Inferior parietal cortex (tissue), 1 donor: ENCODE measurements at regions not wholly inside any gene's neighbourhood (a gene's known extent, or its start where the extent isn't known, plus 50 kb on each side); places are given as distances from the start of the nearest gene placed in this dataset.
"Not testable (repeated sequence)": the region's sequence is repeated elsewhere in the genome, so short reads cannot be mapped to it uniquely, and the experiment has no call there.

Source experiments
- DNase-seq: peaks from one replicate; pipeline ENCODE4 v3.0.0-alpha.2; 2016; ENCODE audit errors: extremely low spot score

GRCh38 chr7:128561116-128561722 lies 84.7 kb downstream of the METTL2B start:
- not testable (repeated sequence) for DNase-seq

- not testable (repeated sequence) for DNase-seq
Measured at GRCh38 chr7:128562795-128563194, 86.2 kb downstream of the METTL2B start.

GRCh38 chr7:128564123-128564700 lies 87.7 kb downstream of the METTL2B start:
- DNase-seq, result not testable (repeated sequence)

DNA sequence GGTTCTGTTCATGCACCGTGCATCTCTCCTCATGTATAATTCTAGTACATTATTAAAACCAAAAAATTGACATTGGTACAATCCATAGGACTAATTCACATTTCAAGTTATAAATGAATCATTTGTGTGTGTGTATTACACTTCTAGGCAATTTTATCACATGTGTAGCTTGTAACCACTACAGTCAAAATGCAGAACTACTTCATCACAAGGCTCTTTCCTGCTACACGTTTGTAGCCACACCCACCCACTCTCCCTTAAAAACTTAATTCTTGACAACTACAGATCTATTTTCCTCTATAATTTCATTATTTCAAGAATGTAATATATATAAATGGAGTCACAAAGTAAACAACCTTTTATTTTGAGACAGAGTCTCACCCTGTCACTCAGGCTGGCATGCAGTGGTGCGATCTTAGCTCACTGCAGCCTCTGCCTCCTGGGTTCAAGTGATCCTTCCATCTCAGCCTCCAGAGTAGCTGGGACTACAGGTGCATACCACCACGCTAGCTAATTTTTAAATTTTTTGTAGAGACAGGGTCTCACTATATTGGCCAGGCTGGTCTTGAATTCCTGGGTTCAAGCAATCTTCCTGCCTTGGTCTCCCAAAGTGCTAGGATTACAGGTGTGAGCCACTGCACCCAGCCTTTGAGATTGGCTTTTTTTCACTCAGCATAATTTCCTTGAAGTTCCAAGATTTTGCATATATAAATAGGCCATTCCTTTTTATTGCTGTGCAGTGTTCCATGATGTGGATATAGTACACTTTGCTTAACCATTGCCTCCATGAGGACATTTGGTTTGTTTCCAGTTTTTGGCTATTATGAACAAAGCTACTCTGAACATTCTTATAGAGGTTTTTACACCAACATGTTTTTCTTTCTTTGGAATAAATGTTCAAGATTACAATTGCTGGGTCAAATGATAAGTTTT lies 88.7 kb downstream of the METTL2B start:
- not testable (repeated sequence) for DNase-seq

DNA sequence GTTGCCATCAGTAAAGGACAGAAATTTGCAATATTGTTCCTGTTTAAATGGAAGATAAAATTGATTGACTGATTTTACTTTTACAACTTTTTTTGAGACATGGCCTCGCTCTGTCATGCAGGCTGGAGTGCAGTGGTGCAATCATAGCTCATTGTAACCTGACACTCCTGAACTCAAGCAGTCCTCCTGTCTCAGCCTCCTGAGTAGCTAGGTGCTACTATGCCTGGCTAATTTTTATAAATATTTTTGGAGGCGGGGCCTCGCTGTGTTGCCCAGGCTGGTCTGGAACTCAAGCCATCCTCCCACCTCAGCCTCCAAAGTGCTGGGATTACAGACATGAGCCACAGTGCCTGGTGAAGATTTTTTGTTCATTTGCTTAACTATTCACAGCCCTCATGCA lies 96.8 kb upstream of the GARIN1A start:
- DNase-seq, result not testable (repeated sequence)

DNA sequence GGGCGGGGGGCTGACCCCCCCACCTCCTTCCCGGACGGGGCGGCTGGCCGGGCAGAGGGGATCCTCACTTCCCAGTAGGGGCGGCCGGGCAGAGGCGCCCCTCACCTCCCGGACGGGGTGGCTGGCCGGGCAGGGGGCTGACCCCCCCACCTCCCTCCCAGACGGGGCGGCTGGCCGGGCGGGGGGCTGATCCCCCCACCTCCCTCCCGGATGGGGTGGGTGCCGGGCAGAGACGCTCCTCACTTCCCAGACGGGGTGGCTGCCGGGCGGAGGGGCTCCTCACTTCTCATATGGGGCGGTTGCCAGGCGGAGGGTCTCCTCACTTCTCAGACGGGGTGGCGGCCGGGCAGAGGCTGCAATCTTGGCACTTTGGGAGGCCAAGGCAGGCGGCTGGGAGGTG lies 95.1 kb upstream of the GARIN1A start:
- not testable (repeated sequence) for DNase-seq

GRCh38 chr7:128579843-128580242 lies 92.2 kb upstream of the GARIN1A start:
- DNase-seq, result not testable (repeated sequence)

DNA sequence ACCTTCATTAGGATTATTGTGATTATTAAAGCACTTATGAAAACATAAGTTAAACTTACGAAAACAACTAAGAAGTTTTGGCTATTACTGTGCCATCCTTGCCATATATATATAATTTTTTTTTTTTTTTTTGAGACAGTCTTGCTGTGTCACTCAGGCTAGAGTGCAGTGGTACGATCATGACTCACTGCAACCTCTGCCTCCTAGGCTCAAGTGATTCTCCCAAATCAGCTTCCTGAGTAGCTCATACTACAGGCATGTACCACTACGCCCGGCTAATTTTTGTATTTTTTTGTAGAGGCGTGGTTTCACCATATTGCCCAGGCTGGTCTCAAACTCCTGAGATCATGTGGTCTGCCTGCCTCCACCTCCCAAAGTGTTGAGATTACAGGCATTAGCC lies 91.0 kb upstream of the GARIN1A start:
- DNase-seq, result not testable (repeated sequence)

GRCh38 chr7:128581825-128582561 lies 90.1 kb upstream of the GARIN1A start:
- DNase-seq, result not testable (repeated sequence)

GRCh38 chr7:128586715-128587114 lies 85.4 kb upstream of the GARIN1A start:
- not testable (repeated sequence) for DNase-seq

- no peak for DNase-seq
Measured at GRCh38 chr7:128591705-128592104, 80.4 kb upstream of the GARIN1A start.

DNA sequence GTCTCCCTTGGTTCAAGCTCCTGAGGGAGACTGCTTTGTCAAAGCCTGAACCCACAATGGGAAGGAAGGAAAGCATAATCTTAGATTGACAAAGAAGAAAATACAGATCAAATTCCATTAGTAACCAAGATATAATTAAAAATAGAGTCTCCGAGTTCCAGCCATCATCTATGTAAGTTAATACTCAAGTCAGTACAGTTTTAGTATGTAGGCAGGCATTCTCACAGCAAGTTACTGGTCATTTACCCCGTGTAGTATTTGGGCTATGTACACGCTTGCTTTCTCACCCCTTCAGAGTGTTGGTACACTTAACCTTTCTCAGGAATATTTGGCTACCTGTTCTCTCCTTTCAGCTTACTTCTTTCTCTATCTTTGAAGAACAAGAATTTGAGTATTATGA lies 79.9 kb upstream of the GARIN1A start:
- DNase-seq, result not testable (repeated sequence)

GRCh38 chr7:128594061-128594460 lies 78.0 kb upstream of the GARIN1A start:
- DNase-seq, result not testable (repeated sequence)

DNA sequence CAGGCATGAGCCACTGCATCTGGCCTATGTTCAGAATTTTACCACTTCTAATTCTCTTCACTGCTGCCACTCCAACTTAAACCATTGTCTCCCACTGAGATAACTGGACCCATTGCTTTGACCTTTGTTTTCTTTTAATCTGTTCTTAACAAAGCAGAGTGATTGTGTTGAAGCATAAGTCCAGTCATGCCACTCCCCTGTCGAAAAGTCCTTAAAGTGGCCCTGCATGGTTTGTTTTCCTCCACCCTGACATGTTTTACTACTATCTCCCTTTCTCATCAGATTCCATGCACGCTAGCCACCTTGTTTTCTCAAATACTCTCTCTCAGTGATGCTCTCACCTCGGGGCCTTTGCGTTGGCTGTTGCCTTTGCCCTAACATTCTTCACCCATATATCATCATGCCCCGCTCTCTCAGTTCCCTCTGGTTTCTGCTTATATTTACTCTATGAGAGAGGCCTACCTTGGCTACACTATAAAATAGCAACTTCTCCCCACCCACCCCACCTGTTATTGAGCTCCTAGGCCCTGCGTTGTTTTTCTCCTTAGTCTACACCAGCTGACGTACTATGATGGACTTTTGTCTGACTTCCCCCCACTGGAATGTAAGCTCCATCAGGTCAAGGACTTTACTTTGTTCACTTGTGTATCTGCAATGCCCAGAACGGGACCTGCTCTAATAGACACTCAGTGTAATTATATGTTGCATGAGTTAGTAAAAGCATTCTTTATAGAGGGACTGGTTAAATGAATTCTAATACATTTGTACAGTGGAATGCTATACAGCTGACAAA lies 75.6 kb upstream of the GARIN1A start:
- DNase-seq, result not testable (repeated sequence)

DNA sequence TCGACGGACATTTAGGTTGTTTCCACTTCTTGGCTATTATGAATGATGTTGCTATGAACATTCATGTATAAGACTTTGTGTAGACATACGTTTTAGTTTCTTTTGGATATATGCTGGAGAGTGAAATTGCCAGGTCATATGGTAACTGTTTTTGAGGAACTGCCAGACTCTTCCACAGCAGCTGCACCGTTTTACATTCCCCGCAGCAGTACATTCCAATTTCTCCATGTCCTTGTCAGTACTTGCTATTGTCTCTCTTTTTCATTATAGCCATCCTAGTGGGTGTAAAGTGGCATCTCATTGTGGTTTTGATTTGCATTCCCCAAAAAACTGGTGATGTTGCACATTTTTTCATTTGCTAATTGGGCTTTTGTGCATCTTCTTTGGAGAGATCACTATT lies 73.1 kb upstream of the GARIN1A start:
- DNase-seq, result not testable (repeated sequence)

GRCh38 chr7:128608678-128609421 lies 63.2 kb upstream of the GARIN1A start:
- DNase-seq, result peak; percentile 70

DNA sequence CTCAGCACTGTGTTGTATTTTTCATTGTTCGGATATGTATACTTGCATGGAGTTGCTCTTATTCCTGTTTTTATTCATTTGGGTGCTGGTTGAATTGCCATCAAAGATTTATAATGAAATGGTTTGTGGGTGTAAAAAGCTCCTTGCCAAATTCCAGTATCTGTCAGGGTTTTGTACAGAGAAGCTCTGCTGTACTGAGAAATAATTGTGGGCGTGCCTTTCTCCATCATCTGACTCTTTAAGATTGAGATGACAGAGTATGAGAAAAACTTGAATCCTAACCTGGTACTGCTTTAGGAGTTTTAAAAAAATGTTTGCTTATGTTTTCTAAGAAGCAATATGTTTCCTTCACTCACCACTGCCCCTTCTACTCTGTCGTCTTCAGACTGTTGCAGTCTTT lies 58.7 kb upstream of the GARIN1A start:
- DNase-seq, result not testable (repeated sequence)

DNA sequence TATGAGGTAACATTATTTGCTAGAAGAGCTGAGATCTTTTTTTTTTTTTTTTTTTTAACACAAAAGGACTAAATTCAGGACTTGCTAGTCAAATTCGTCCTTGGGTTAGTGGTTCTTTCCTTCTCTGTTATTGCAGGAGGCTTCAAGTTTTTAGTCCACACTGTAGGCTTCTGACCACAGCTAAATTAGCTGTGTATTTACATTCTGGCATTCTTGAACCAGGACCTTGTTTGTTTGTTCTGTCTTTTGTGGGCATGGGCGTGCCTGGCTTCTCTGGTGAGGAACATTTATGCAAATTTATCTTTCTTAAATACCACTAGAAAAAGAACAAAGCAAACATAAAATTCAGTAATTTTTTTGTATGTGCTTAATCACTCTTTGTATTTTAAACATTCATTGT lies 57.3 kb upstream of the GARIN1A start:
- not testable (repeated sequence) for DNase-seq

DNA sequence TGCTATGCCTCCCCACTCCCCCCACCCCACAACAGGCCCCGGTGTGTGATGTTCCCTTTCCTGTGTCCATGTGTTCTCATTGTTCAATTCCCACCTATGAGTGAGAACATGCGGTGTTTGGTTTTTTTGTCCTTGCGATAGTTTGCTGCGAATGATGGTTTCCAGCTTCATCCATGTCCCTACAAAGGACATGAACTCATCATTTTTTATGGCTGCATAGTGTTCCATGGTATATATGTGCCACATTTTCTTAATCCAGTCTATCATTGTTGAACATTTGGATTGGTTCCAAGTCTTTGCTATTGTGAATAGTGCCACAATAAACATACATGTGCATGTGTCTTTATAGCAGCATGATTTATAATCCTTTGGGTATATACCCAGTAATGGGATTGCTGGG lies 55.3 kb upstream of the GARIN1A start:
- not testable (repeated sequence) for DNase-seq
